Pons (tissue), 1 donor: ENCODE measurements at regions not wholly inside any gene's neighbourhood (a gene's known extent, or its start where the extent isn't known, plus 50 kb on each side); places are given as distances from the start of the nearest gene placed in this dataset.

ENCODE experiments used
- DNase-seq: peaks from one replicate; pipeline ENCODE4 v3.0.0-alpha.2; 2016; ENCODE audit warnings: low spot score

DNA sequence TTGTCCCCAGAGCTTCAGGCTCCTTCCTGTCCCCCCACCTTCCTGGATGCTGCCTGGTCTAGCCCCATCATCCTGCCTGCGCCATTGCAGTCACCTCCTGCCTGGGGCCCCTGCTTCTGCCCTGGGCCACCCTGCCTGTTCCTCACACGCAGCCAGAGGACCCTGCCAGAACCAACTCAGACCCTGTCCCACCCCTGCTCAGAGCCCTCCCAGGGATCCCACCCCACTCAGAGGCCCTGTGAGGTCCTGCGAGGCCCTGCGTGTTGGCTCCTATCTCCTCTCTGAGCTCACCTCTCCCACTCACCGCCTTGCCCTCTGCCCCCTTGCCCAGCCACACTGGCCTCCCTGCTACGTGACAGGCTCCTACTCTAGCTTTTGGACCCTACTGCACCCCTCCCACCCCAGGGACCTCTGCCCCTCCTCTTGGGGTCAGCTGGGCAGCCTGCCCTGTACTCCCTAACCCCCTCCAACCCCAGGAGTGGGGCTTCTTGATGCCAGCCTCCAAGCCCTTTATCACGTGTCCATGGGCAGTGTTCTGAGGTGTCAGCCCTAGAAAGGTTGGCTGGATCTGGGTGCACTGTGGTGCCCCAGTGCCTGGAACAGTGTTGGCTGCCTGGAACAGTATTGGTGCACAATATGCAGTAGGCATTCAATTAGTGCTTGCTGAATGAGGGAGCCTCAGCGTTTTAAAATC, 68.3 kb downstream of the CEBPB start:
- no peak for DNase-seq

DNA sequence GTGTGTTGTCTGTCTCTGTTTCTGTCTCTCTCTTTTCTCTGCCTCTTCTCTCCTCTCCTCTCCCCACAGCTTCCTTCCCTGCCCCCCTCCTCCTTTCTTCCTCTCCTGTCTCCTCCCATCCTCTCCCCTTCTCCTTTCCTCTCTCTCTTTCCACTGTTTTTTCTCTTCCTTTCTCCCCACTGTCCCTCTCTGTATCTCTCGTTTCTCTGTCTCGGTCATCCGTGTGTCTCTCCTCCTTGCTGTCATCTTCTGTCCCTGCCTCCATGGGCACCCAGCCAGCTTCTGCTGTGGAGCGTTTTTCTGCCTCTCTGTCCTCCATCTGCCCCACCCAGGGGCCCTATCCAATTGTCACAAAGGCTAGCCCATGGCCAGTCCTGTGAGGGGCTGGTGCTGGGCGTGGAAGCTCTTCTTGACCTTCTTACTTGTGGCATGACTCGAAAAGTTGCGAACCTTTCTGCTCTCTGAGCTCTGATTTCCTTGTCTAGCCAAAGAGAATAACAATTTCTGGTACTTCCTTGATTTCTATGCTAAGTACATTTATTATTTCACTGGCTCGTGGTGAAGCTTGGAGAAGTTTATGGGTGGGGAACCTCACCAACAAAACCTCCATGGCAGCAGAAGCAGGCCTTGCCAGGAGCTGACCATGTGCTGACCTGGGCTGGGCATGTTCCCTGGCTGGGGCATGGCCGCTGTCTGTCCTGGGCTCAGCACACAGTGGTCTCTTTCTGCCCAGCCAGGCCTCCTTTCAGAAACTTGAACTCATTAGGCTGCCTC, 69.3 kb downstream of the CEBPB start:
- no peak for DNase-seq

DNA sequence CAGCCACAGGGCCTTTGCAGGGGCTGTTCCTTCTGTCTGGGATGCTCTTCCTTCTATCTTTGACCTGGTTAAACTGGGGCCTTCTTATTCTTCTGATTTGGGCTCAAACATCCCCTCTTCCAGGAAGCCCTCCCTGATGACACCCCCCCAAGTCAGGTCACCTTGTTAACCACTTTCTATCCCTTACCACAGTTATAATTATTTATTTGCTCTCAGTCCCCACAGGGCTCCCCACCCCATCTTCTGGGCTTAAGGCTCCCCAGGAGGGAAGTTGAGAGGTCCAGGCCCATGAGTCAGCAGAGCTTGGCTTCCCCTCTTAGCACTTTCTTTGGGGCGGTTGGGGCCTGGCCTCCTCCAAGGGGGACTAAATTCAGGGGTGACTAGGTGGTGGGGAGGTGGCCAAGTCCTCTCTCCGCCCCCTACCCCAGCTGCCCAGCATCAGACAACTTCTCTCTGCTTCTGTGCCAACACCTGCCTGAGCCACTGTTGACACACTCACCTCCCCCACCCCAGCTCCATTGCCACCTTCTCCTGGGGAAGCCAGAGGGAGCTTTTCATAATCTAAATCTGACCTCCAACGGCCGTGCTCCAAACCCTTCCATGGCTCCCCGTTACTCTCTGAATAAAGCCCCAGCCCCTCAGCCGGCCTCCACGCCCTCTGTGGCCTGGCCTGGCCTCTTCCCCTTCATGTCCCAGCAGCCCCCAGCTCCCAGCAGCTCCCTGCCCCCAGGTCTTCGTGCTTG, 70.0 kb downstream of the CEBPB start:
- no peak for DNase-seq

DNA sequence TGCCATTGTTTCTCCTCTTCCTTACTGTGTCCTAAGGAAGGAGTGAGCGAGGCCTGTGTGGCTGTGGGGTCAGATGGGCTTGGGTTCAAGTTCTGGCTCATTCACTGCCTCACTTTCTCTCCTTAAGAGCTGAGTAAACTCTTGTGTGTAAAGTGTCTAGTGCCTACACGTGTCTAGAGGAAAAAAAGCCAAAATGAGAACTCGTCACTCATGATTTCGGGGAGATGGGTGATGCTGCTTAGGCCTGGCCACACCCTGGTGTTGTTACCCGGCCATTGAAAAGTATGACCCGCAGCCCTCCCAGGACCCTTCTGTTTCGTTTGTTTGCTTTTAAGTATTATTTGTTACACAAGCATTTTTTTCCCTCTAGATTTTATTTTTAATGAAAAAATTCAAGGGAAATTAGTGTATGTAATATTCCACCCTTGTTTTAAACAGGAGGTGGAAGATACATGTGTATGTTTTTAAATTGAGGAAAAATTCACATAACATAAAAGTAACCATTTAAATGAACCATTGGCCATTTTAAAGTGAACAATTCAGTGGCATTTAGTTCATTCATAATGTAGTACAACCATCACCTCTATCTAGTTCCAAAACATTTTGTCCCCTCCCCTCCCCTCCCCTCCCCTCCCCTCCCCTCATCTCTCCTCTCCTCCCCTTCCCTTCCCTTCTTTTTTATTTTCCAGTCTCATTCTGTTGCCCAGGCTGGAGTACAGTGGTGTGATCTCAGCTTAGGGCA, 71.0 kb downstream of the CEBPB start:
- no peak for DNase-seq

DNA sequence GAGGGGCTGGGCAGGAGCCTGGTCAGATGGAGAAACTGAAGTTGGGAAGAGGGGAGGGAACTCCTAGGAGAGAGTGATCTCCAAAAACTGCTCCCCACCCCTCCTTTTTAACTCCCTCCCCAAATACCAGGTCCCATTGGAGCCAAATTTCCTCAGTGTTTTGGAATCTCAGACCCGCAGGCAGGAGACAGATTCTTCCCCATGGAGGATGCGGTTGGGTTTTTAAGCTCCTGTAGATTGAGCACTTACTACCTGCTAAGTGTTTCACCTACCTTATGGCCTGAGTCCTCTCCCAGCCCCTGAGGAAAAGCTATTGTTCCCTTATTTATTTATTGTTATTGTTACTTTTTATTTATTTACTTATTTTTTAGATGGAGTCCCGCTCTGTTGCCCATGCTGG, 73.2 kb downstream of the CEBPB start:
- no peak for DNase-seq

DNA sequence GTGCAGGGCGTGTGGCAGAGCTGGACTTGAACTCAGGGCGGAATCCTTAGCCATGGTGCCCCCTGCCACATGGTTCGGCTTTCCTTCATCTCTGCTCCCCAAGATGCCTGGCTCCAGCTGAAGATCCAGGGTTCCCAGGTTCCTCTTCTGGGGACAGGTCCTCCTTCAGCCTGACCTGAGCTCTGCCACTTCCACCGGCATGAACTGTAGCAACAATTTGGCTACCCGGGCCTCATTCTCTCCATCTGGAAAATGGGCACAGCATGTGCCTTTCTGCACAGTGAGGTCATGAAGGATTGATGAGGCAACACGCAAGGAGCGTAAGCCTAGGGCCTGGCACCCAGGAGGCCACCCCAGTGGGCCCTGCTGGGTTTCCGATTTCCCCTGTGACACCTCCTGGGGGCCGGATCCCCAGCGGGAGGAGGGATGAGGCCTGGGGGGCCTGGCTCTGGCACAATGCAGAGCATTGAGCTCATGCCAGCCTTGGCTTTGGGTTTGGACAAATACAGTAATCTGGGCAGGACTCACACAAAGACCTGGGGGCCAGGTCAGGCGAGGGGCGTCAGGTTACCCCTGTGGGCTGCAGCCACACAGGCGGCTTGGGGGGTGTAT, 74.0 kb downstream of the CEBPB start:
- DNase-seq = no peak

DNA sequence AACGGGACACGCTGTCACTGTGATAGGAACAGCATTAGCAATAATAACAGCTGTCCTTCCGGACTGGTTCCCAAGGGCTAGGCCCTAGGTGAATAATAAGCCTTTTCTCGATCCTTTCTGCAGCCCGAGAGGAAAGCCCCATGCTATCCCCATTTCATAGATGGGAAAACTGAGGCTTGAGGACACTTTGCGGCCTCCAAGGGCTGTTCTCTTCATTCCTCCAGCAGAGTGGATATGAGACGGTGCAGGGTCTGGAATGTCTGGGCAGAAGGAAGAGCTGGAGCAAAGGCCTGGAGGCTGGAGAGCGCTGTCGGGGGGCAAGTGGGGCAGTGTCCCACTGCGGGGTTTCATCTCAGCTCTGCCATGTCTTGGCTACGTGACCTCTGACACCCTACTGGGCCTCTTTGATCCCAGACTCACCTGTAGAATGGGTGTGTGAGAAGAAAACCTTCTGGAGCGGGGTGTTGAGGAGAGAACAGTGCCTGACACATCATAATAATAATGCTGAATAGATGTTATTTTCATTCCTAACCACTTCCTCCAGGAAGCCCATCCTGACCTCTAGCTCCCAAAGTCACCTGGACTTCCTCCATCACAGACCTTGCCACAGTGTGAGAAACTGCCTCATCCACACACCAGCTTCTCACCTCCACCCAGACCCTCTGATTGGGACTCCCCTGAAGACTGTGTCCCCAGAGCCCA, 74.8 kb downstream of the CEBPB start:
- DNase-seq = no peak

DNA sequence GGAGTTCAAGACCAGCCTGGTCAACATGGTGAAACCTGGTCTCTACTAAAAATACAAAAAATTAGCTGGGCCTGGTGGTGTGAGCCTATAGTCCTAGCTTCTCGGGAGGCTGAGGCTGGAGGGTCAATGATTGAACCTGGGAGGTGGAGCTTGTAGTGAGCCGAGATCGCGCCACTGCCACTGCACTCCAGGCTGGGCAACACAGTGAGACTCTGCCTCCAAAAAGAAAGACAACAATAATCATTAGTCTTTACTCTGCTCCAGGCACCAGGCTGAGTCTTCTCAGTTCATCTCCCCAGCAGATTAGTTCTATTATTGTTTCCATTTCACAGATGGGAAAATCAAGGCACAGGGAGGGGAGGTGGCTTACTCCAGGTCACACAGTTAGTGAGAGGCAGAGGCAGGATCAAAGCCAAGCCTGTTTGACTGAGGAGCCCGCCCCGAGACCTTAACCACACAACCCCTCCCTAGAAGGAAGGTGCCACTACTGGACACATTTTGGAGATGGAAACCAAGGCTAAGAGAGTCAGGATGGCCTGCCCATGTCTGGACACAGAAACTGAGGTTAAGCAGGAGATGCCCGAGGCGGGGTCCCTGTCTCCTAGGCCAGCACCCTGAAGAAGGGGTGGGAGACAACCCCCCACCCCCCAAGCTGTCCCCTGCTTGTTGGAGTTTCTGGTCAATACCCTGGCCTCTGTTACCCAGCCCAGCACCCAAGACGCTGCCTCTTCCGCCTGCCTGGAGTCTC, 75.8 kb downstream of the CEBPB start:
- DNase-seq = no peak

DNA sequence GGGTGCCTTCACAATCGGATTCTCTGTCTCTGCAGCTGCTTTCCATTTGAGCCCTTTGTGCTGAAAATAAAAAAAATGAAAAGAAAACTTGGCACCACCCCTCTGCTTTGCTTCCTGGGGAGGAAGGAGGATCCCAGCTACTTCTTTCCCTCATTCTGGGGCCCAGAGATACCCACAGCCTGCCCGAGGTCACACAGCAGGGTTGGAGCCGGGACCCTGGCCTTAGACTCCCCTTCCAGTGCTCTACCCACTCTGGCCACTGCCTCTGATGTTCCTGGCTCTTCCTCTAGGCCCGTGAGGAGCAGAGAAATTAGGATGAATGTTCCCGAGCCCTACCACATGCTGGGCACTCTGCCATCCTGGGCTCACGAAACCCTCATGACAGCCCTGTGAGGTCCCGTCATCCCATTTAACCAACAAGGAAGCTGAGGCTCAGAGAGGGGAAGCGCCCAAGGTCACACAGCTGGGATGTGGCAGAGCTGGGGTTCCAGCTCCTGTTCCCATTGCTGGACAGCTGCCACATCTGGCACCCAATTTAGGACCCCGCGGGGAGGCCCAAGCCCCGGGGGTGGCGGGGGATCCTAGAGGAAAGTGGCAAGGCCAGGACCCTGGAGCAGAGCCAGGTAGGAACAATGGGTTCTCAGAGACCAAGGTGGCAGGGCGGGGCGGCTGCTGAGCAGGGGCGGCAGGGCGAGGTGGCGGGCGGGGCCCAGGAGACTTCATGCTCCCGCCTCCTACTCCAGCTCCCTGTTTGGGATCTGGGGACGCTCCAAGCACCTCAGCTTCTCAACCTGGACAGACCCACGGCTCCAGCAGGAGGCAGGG, 76.6 kb downstream of the CEBPB start:
- DNase-seq = peak; percentile 39

DNA sequence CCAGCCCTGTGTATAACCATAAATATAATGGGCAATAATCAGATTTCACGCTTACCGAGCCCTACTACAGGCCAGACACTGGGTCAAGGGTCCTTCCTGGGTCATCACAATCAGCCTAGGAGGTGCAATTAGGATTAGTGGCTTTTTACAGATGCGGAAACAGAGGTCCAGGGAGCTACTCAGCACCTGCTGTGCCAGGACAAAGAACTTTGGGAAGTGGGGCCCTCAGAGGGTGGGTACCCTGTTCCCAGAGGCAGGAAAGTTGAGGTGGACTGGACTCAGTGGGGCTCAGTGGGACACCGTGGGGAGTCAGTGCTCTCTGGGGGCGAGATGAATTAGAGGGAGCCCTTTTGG, 77.2 kb downstream of the CEBPB start:
- DNase-seq = no peak

DNA sequence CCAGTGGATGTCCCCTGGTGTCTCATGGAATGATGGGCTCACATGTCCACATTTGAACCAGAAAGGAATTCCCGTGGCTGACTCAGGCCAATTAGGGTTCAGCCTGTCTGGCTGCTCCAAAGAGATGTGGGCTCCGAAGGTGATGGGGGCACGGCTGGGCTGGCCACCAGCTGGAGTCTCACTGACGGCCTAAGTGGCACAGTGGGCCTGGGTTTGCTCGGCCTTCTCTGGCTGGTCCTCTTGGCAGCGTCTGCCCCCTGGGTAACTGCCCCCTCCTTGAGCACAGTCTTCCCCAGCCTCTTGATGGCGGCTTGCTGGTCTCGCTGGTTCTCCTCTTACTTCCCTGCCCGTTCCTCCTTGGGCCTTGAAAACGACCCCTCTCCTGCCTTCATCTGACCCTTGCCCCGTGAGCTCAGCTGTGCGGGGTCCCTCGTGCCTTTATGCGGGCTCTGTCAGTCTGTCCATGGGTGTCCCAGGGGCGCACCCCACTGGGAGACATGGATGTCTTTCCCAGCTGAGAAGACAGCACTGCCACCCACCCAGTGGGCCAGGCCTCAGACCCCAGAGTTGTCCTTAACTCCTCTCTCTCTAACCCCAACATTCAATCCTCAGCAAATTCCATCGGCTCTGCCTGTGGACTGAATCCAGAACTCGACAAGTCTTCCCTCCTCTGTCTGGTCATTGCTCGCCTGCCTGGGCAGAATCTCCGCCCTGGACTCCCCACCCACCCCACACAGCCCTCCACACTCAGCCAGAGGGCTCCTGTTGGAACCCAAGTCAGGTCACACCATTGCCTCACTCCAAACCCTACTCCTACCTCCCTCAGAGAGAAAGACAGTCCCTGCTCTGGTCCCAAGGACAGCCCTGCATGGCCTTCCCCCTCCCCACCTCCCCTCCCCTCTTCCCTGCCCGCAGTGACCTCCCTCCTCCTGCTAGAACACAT, 78.7 kb downstream of the CEBPB start:
- no peak for DNase-seq

DNA sequence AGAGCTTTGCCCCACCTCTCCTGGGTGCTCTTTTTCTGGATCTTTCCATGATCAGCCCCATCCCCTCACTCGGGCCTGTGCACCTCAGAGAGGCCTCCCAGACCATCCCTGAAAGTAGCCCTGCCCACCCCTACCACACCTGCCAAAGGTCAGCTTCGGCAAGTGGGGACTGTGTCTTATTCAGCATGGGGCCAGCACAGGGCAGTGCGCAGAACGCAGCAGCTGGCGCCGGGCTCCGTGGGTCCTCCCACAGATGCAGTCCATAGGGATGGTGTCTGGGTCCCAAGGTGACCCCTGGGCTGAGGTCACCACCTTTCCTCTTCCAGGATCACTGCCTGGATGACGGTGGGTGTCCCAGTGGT, 79.4 kb downstream of the CEBPB start:
- no peak for DNase-seq

DNA sequence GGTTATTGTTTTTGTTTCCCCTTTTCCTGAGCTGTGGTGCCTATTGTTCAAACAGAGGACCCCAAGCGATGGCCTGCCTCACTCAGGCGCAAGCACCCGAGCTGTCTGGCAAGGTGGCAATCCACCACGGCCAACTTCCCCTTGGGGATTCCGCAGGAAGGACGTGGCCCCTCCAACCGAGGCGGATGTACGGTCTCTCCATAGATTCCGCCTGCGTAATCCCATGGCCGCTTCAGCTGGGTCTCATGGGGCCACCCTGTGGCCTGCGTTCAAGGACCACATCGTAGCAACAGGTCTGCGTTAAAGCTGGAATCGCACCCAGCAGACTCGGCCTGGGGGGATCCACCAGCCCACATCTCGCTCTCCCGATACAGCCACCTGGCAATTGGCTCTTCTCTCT, 79.9 kb downstream of the CEBPB start:
- DNase-seq = peak; percentile 44

DNA sequence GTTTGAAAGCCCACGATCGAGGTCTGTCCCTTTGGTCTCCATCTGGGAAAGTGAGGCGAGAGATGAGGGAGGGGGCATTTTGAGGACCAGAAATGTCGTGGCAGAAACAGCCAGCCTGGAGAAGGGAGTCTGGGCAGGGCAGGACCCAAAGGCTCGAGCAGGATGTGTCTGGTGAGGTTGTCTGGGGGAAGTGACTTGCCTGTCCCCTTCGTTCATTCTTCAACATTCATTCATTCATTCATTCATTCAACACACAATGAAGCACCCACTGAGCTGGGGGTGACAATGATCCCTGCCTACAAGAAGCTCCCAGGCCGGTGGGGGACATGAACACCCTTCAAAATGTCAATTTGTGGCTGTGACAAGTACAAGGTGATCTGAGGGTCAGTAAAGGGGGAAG, 80.5 kb downstream of the CEBPB start:
- DNase-seq = no peak

DNA sequence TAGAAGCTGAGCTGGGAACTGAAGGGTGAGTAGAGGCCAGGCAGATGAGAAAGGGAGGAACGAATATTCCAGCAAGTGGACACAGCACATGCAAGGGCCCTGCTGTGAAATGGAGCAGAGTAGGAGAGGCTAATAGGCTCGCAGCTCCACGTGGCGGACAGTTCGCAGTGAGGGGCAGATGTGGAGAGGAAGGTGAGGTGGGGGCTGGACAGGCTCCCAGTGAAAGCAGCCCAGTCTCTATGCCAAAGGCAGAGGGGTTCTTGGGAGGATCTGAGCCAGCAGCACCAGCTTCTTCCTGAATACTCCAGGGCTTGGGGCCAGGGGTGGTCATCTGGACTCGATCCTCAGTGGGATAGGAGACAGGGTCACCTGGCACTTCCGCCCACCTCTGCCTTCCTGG, 81.0 kb downstream of the CEBPB start:
- DNase-seq = no peak

DNA sequence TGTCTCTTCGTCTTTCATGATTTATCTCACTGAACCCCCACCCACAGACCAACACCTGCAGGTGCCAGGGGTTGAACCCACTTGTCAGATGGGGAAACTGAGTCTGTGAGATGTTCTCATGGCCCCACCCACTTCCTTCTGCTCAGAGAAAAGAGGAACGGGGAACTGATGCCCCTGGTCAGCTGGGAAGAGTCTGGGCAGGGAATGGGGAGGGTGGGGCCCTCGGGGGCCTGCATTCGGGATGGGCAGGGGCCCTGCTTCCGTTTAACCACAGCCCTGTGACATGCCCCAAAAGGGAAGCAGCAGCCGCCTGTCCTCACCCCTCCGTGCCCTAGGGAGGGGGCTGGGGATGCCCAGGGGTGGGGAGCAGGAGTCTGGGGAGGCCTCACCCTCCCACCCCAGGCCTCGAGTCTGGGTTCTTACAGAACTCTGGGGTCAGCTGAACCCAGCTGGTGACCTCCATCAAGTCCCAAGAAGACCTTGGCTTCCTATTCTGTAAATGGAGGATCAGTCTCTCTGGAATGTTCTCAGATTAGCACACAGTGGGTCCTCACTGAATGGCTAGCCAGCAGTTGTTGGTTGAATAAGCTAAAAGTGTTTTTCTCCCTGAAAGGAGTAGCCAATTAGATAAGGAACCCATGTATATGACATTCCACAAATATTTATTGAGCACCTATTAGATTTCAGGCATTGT, 81.5 kb downstream of the CEBPB start:
- peak; percentile 44 for DNase-seq

DNA sequence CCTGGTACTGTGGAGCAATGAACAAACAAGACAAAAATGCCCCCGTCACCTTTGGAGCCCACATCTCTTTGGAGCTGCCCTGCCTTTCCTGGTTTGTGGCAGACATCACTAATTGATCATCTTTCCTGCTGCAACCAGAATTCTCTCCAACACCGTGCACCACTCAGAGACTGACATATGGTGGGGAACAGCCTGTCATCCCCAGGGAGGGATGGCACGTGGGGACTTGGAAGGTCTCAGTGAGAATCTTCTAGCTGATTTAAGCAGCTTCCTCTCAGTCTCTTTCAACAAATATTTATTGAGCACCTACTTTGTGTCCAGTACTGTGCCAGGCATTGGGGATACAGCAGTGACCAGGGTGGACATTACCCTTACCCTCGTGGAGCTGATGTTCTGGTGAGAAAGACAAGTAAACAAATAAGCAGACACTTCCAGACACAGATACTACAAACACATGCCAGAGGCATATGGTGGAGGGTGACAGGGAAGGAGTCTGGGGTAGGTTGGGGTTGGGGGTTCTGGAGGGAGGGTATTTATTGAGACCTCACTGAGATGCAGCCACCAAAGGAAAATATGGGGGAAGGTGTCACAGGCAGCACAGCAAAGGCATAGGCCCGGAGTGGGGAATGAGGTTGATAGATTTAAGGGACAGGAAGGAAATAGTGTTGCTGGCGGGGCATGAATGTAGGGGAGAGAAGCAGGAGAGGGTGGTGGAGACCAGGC, 82.3 kb downstream of the CEBPB start:
- DNase-seq = no peak
